NB4 (cell line): ENCODE measurements at regions not wholly inside any gene's neighbourhood (a gene's known extent, or its start where the extent isn't known, plus 50 kb on each side); places are given as distances from the start of the nearest gene placed in this dataset.

Source experiments
- CTCF ChIP-seq: IDR thresholded peaks from one replicate; pipeline ENCODE4 v1.5.1; 2012; ENCODE audit warnings: low read depth, low read length
- MAX ChIP-seq: IDR thresholded peaks from 2 replicates; pipeline ENCODE4 v1.6.1; 2011; ENCODE audit warnings: low read depth, low read length
- POLR2A ChIP-seq: IDR thresholded peaks from 2 replicates; pipeline ENCODE4 v1.6.1; 2011; ENCODE audit warnings: mild to moderate bottlenecking; ENCODE audit not compliant: insufficient read length; ENCODE audit errors: extremely low read depth

DNA sequence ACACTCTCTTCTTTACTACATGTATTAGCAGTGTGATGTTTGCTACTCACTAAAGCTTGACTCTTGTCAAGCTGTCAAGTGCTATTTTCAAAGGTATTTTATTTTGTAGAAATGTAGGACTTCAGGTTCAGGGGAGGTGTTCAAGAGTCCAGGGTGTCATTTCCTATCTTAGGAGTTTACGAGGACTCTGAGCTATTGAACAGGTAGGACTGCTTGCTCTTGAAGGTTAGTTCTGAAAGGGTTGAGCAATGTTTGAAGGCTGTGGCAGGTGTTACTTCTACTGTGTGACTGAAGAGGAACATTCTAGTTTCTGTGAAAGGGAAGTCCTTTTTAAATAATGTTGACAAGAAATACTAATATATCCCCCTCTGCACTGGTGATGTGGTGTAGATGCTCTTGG is 1151.2 kb downstream of the PDHA2 start:
- TF ChIP-seq CTCF: no peak
- TF ChIP-seq MAX: no peak
- no peak for TF ChIP-seq POLR2A
